Ishikawa (cell line): ENCODE measurements at regions not wholly inside any gene's neighbourhood (a gene's known extent, or its start where the extent isn't known, plus 50 kb on each side); places are given as distances from the start of the nearest gene placed in this dataset.

Experiments
- CEBPB ChIP-seq: IDR thresholded peaks from 2 replicates; pipeline ENCODE4 v1.6.1; 2012
- CREB1 ChIP-seq: IDR thresholded peaks from 2 replicates; pipeline ENCODE4 v1.6.1; 2012; ENCODE audit warnings: low read depth
- EP300 ChIP-seq: IDR thresholded peaks from 2 replicates; pipeline ENCODE4 v1.6.1; 2012; ENCODE audit warnings: borderline replicate concordance
- FOXM1 ChIP-seq: IDR thresholded peaks from 2 replicates; pipeline ENCODE4 v1.6.1; 2012; ENCODE audit warnings: low read depth, borderline replicate concordance
- MAX ChIP-seq: IDR thresholded peaks from 2 replicates; pipeline ENCODE4 v1.6.1; 2012
- NFIC ChIP-seq: IDR thresholded peaks from 2 replicates; pipeline ENCODE4 v1.6.1; 2012
- RAD21 ChIP-seq: IDR thresholded peaks from 2 replicates; pipeline ENCODE4 v1.6.1; 2012; ENCODE audit warnings: low read depth
- TAF1 ChIP-seq: IDR thresholded peaks from 2 replicates; pipeline ENCODE4 v1.6.1; 2012; ENCODE audit warnings: low read depth, mild to moderate bottlenecking
- TEAD4 ChIP-seq: IDR thresholded peaks from 2 replicates; pipeline ENCODE4 v1.6.1; 2012
- USF1 ChIP-seq: IDR thresholded peaks from 2 replicates; pipeline ENCODE4 v1.6.1; 2012
- YY1 ChIP-seq: IDR thresholded peaks from 2 replicates; pipeline ENCODE4 v1.6.1; 2012; ENCODE audit warnings: low read depth
- TF ChIP-seq, protein P1 (sequence below): IDR thresholded peaks from 2 replicates; pipeline ENCODE4 v1.6.1; 2012; ENCODE audit warnings: low read depth, mild to moderate bottlenecking

GRCh38 chr18:49691177-49691608 is 122.1 kb downstream of the ACAA2 start:
- TF ChIP-seq NFIC (0 out of 2 replicates have a peak, but pooled peaks have one; percentile 5), CEBPB (no peak), CREB1 (no peak), EP300 (no peak), FOXM1 (no peak), RAD21 (no peak), TAF1 (no peak), USF1 (no peak), MAX (no peak), TEAD4 (no peak), YY1 (no peak)
- TF ChIP-seq, protein P1, sequence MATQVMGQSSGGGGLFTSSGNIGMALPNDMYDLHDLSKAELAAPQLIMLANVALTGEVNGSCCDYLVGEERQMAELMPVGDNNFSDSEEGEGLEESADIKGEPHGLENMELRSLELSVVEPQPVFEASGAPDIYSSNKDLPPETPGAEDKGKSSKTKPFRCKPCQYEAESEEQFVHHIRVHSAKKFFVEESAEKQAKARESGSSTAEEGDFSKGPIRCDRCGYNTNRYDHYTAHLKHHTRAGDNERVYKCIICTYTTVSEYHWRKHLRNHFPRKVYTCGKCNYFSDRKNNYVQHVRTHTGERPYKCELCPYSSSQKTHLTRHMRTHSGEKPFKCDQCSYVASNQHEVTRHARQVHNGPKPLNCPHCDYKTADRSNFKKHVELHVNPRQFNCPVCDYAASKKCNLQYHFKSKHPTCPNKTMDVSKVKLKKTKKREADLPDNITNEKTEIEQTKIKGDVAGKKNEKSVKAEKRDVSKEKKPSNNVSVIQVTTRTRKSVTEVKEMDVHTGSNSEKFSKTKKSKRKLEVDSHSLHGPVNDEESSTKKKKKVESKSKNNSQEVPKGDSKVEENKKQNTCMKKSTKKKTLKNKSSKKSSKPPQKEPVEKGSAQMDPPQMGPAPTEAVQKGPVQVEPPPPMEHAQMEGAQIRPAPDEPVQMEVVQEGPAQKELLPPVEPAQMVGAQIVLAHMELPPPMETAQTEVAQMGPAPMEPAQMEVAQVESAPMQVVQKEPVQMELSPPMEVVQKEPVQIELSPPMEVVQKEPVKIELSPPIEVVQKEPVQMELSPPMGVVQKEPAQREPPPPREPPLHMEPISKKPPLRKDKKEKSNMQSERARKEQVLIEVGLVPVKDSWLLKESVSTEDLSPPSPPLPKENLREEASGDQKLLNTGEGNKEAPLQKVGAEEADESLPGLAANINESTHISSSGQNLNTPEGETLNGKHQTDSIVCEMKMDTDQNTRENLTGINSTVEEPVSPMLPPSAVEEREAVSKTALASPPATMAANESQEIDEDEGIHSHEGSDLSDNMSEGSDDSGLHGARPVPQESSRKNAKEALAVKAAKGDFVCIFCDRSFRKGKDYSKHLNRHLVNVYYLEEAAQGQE, result no peak
